ENCODE measurements at regions not wholly inside any gene's neighbourhood (a gene's known extent, or its start where the extent isn't known, plus 50 kb on each side); places are given as distances from the start of the nearest gene placed in this dataset.

GRCh38 chr4:84401701-84402306 is 97.3 kb downstream of the NKX6-1 start:
- TF ChIP-seq GATA1 (IDR thresholded peaks at IDR 0.05; ENCODE audit: low read depth, low read length) (no peak), POLR2A (IDR thresholded peaks at IDR 0.05; ENCODE audit: low read length) (no peak)
- DNase-seq, result no peak

GRCh38 chr4:84394386-84394785 is 104.7 kb downstream of the NKX6-1 start:
- TF ChIP-seq GATA1 (IDR thresholded peaks at IDR 0.05; ENCODE audit: low read depth, low read length) (no peak), POLR2A (IDR thresholded peaks at IDR 0.05; ENCODE audit: low read length) (no peak)
- DNase-seq, result no peak

GRCh38 chr4:84392951-84393590 is 106.0 kb downstream of the NKX6-1 start:
- TF ChIP-seq POLR2A (IDR thresholded peaks at IDR 0.05; ENCODE audit: low read length) (no peak), GATA1 (IDR thresholded peaks at IDR 0.05; ENCODE audit: low read depth, low read length) (no peak)
- no peak for DNase-seq

GRCh38 chr4:84389406-84389805 is 109.7 kb downstream of the NKX6-1 start:
- TF ChIP-seq GATA1 (IDR thresholded peaks at IDR 0.05; ENCODE audit: low read depth, low read length) (no peak), POLR2A (IDR thresholded peaks at IDR 0.05; ENCODE audit: low read length) (no peak)
- DNase-seq, result no peak

GRCh38 chr4:84385203-84385602 is 113.9 kb downstream of the NKX6-1 start:
- DNase-seq, result no peak
- TF ChIP-seq POLR2A (IDR thresholded peaks at IDR 0.05; ENCODE audit: low read length) (no peak), GATA1 (IDR thresholded peaks at IDR 0.05; ENCODE audit: low read depth, low read length) (no peak)

- no peak for DNase-seq
- TF ChIP-seq GATA1 (IDR thresholded peaks at IDR 0.05; ENCODE audit: low read depth, low read length) (no peak), POLR2A (IDR thresholded peaks at IDR 0.05; ENCODE audit: low read length) (no peak)
Measured at GRCh38 chr4:84384801-84385200, 114.3 kb downstream of the NKX6-1 start.

GRCh38 chr4:84381759-84382158 is 117.3 kb downstream of the NKX6-1 start:
- no peak for DNase-seq
- TF ChIP-seq GATA1 (IDR thresholded peaks at IDR 0.05; ENCODE audit: low read depth, low read length) (no peak), POLR2A (IDR thresholded peaks at IDR 0.05; ENCODE audit: low read length) (no peak)

GRCh38 chr4:84379917-84380641 is 119.0 kb downstream of the NKX6-1 start:
- TF ChIP-seq GATA1 (IDR thresholded peaks at IDR 0.05; ENCODE audit: low read depth, low read length) (no peak), POLR2A (IDR thresholded peaks at IDR 0.05; ENCODE audit: low read length) (no peak)
- DNase-seq, result no peak

- no peak for DNase-seq
- TF ChIP-seq POLR2A (IDR thresholded peaks at IDR 0.05; ENCODE audit: low read length) (no peak), GATA1 (IDR thresholded peaks at IDR 0.05; ENCODE audit: low read depth, low read length) (no peak)
Measured at GRCh38 chr4:84378983-84379382, 120.1 kb downstream of the NKX6-1 start.

- DNase-seq, result no peak
- TF ChIP-seq POLR2A (IDR thresholded peaks at IDR 0.05; ENCODE audit: low read length) (no peak), GATA1 (IDR thresholded peaks at IDR 0.05; ENCODE audit: low read depth, low read length) (no peak)
Measured at GRCh38 chr4:84378356-84378755, 120.7 kb downstream of the NKX6-1 start.

- DNase-seq, result no peak
- TF ChIP-seq POLR2A (IDR thresholded peaks at IDR 0.05; ENCODE audit: low read length) (no peak), GATA1 (IDR thresholded peaks at IDR 0.05; ENCODE audit: low read depth, low read length) (no peak)
Measured at GRCh38 chr4:84366907-84367306, 132.2 kb downstream of the NKX6-1 start.

GRCh38 chr4:84366161-84366560 is 132.9 kb downstream of the NKX6-1 start:
- no peak for DNase-seq
- TF ChIP-seq GATA1 (IDR thresholded peaks at IDR 0.05; ENCODE audit: low read depth, low read length), result no peak
- no peak for TF ChIP-seq POLR2A (IDR thresholded peaks at IDR 0.05; ENCODE audit: low read length)

- TF ChIP-seq GATA1 (IDR thresholded peaks at IDR 0.05; ENCODE audit: low read depth, low read length) (no peak), POLR2A (IDR thresholded peaks at IDR 0.05; ENCODE audit: low read length) (no peak)
- DNase-seq, result no peak
Measured at GRCh38 chr4:84362896-84363655, 136.0 kb downstream of the NKX6-1 start.

GRCh38 chr4:84342161-84342560 is 156.9 kb downstream of the NKX6-1 start:
- no peak for DNase-seq
- TF ChIP-seq POLR2A (IDR thresholded peaks at IDR 0.05; ENCODE audit: low read length) (no peak), GATA1 (IDR thresholded peaks at IDR 0.05; ENCODE audit: low read depth, low read length) (no peak)
